HG03378 (cell line): ENCODE measurements at regions not wholly inside any gene's neighbourhood (a gene's known extent, or its start where the extent isn't known, plus 50 kb on each side); places are given as distances from the start of the nearest gene placed in this dataset.

Experiments used
- ATAC-seq: cut with Tn5 transposase; IDR thresholded peaks from one replicate; pipeline ENCODE4 v1.9.1; 2021; ENCODE audit warnings: mild to moderate bottlenecking, moderate library complexity; ENCODE audit not compliant: unreplicated experiment

- no peak for ATAC-seq
Measured at GRCh38 chr3:177590826-177591225, 393.5 kb upstream of the TBL1XR1 start.

DNA sequence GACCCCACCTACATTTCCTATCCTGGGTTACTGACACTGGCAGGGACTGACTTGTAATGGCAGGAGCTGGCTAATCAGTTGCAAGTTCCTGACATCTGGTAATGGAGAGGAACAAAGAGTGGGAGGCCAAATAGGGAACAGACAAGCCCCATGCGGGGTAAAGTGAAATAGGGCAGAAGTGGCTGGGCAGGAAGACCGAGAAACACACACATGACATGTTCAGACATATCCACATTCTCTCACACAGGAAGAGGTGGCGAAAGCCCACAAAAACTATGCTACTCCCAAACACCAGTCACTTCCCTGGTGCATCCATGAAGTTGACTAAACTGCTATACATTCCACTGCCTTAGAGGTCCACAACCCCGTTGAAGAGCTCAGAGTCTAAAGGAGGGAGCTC is 394.1 kb upstream of the TBL1XR1 start:
- ATAC-seq: peak; percentile 75

DNA sequence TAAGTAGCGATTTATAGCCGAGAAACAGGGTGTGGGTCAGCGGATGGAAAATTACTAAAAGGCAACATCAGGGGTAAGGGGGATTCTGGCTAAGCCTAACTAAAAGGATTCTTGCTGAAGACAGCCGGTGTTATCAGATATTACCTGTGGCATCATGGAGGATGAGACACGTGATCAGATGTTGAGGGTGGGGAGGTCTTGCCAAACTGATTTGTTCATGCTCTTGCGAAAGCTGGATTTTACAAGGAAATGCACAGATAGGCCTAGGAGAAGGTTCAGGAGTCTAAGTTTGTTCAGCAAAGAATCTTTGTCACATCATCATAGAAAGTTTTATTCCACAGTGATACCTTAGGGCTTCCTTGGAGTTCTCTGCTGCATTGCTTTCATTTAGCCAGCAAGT is 396.8 kb upstream of the TBL1XR1 start:
- no peak for ATAC-seq

- ATAC-seq: no peak
Measured at GRCh38 chr3:177595530-177596188, 398.4 kb upstream of the TBL1XR1 start.

DNA sequence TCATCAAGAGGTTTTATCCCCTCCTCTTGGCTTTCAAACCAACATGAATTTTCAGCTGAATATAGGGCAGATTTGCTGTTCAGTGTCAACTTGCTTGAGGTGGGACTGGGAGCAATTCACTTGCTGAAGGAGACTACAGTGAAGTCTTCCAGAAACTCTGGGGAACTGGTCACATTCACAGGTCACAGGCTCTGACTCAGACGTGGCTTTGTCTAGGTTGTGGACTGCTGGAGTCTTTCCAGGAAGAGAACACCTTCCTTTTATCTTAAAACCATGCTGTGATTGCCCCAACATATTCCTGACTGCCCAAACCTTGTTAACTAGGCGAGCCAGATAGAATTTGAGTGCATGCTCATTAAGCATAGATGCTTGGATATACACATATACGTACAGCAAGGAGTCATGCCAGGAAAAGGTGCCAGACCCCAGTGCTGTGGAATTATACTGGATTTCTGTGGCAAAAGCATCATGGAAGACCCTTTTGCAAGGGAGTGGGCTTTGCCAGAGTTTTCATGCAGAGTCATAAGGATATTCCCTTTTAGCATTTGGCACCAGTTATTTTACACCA is 399.1 kb upstream of the TBL1XR1 start:
- no peak for ATAC-seq

GRCh38 chr3:177596816-177597271 is 399.6 kb upstream of the TBL1XR1 start:
- ATAC-seq: no peak

DNA sequence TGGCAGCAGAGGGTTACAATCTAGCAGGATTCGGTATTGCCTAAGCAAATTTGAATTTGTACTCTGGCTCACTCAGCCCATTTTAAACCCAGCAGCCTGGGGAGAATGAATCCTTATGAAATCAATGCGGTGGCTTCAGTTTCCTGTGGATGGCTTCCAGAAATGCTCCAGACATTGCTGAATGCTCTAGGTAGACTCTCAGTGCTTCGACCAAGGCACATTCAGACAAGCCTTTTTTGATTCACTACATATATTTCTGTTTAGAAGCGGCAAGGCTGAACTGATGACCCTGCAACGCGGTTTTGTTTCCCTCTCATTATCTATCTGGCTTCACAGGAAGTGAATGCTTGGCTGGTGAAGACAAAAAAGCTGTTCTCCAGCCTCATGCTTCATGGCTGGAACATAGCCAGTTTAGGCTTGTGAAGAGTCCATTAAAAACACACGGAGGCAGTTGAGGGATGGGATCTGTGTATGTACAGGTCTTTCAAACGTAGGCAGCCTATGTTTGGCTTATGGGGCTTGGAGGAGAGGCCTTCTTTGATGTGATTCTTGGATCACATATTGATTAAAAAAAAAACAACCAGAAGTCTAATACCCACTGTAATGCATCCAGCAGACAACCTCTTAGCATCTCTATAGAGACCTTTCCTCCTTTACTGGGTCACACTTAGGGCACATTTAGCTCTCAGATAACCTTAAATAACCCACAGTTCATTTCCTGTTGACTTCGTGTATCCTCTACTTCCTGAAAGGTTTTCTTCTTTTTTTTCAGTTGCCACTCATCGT is 400.2 kb upstream of the TBL1XR1 start:
- ATAC-seq: peak; percentile 80

DNA sequence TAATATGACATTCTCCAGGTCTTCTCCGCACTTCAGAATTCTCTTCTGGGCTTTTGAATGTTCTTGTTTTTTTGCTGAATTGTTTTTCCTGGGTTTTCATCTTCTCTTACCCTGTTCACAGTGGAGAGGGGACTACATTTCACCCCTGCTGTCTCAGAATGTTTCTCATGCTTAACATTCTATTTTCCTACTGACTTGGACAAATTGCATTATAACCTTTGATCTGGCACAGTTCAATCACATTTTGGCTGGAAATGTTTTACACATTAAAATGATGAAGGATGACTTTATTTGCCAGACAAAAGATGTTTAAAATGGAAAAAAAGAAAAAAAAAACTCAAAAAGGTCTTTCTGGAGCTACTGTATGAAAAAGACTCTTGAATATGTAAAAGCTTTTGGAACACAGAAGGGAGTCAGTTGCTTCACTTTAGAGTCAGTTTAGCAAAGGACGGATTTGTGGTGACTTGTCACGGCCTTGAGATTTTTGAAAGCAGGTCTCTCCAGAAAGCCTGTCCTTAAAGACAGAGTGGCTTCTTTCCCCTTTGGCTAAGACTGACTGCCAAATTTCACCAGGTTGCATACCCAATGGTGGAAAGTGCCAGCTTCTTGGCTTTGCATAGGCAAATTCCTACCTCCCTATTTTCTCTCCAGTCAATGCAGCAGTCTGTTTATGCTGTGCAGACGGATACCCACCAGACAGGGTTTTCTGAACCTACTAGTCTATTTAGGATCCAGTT is 401.0 kb upstream of the TBL1XR1 start:
- peak; percentile 1 for ATAC-seq

DNA sequence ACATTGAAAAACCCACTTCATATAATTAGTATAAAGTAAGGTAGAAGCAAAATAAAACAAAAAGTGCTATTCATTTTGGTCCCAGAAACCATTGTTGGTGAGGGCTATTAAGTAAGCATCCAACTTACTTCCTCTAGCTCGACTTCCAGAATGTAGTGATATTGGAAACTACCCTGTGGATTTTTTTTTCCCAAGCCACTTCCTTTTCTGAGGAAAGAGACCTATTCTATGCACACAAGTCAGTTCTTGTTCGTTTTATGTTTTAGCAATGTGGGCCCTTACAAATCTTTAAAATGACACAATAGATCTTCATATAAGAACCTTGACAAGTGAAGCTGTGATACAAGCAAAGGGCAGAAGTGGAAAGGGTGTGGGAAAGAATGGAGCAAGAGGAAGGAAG is 402.0 kb upstream of the TBL1XR1 start:
- no peak for ATAC-seq

DNA sequence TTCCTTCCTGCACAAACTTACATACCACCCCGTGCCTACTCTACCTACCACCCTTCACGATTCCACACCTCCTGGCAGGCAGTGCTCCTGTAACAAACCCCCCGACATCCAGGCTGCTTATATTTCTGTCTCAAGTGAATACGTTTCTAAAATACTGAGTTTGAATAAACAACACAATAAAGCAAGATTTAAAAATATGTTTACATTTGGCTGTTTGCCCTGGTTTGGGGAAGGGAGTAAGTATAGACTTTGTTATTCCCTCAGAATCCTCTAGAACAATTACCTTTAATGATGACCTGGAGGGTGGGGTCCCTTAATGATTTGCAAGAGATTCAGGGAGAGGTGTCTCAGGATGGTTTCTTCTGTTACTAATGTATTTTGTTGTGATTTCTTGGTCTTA is 402.6 kb upstream of the TBL1XR1 start:
- ATAC-seq: no peak

DNA sequence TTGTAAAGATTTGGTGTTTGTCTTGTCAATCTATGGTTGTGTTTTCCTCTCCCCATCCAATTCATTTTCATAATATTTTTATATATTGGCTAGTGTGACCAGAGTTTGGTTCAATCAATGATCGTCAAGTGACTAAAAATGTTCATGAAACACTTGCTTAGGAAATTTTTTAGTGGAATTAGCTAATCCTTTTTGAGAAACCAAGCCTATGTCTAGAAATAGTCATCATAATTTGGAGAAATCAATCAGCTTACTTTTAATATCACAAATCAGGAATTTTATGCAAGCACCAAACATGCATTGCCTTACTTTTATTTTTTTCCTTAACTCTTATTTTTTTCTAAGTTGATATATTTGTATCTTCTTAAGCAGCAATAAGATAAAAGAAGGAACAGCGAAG is 403.1 kb upstream of the TBL1XR1 start:
- ATAC-seq: no peak

GRCh38 chr3:177601152-177601551 is 403.9 kb upstream of the TBL1XR1 start:
- ATAC-seq: no peak

- no peak for ATAC-seq
Measured at GRCh38 chr3:177602601-177603147, 405.4 kb upstream of the TBL1XR1 start.

DNA sequence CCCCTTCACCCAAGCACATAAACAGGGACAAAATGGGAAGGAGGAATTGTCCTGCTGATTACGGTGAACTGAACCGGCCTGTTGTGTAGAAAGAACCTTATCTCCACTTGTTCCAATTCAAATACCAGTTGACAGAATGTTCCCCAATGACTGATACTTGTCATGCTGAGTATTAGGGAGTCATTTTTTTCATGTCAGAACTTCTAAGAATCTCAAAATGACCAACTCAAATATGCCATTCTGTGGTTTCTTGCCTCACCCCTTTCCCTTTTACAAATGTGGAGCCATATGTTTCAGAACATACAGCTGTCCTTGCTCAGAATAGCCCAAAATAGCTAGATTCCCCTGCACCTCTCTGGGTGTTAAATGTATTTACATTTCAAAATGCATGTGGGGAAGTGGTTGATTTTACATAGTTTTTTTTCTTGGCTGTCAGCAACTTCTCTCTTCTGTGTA is 405.9 kb upstream of the TBL1XR1 start:
- ATAC-seq: peak; percentile 83

DNA sequence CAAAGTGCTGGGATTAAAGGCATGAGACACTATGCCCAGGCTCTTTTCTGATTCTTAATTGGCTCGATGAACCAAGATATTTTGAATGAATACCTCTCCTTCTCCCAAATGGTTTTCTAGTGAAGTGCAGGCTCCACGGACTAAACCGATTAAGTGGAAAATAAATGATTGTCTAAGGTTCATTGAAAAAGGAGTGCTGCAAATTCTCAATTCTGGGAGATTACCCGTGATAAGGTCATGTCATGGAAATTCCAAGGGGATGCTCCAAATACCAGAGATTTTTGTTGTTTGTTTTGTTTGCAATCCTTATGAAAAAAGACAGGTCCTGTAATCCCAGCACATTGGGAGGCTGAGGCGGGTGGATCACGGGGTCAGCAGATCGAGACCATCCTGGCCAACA is 406.9 kb upstream of the TBL1XR1 start:
- no peak for ATAC-seq

DNA sequence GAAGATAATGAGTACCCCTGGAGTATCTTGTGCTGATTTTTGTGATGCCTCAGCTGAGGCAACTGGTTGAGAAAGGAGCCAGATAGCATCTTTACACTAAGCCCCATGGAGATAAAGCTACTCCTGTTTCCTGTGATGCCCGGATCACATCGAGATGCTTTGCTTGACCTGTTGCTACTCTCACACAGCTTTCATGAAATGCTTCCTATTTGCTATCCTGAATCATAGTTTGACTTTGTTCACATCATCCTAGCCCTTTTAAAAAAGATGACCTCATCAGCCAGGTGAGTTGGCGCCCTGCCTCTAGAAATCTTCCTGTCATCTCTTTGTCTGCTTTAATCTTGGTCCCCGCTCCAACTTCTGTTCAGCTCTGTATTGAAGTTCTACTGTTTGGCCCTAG is 409.6 kb upstream of the TBL1XR1 start:
- ATAC-seq: no peak

DNA sequence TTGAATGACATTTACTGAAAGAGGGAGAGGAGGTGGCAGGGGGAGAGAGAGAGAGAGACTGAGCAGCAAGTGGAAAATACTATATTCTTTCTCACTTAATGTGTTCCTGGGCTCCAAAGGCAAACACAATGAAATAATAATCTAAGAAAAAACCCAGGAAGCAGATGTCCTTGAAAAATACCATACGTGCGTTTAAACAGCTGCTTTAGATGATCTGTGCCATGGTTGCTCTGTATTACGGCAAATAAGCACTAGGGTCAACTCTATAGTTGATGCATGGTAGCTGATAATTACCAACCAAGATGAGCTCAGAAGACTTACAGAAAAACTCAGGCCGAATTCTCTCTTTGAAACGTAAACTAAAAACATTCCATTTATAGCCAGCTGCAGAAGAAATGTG is 410.3 kb upstream of the TBL1XR1 start:
- no peak for ATAC-seq

DNA sequence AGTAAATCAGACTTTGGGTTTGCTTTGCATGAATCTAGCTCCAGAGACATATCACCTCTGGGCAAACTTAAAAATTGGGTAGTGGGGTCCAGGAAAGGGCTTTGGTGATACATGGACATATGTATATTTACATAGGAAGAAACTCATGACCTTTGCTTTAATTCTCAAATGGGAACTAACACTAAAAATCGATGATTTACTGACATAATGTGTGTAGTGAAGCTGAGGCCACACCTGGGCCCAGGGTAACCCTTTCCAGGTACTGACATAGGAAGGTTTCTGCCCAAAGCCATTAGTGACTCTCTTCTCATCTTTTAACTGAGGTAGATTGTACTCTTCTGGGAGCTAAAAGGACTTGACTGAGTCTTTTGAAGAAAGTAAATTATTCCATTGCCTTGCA is 411.2 kb upstream of the TBL1XR1 start:
- ATAC-seq: no peak

DNA sequence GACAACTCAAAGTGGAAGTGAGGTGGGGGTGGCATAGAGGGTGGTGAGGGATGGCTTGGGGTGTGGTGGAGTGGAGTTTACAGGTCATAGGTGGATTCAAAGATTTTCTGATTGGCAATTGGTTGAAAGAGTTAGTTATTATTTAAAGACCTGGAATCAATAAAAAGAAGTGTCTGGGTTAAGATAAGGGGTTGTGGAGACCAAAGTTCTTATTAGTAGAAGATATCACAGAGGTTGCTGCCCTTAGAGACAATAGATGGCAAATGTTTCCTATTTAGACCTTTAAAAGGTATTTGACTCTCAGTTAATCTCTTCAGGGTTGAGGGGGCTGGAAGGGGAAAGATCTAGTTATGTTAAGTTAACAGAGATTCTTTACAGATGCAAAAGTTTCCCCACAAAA is 412.3 kb upstream of the TBL1XR1 start:
- no peak for ATAC-seq

GRCh38 chr3:177610262-177610661 is 413.0 kb upstream of the TBL1XR1 start:
- ATAC-seq: no peak
